ENCODE measurements at regions not wholly inside any gene's neighbourhood (a gene's known extent, or its start where the extent isn't known, plus 50 kb on each side); places are given as distances from the start of the nearest gene placed in this dataset.

DNA sequence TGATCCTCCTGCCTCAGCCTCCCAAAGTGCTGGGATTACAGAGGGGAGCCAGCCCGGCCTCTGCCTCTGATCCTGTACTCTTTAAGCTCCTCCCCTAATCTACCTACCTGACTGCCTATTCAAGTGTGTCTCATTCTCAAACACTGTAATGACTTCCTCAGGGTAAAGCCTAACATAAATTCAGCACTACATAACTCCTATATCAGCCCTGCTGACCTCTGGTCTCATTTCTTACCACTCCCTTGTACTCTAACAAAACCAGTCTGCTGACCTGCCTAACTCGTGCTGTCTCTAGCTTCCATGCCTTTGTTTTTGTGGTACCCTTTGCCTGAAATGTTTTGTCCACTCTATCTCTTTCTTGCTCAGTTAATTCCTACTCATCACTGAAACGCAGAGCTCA lies 172.1 kb upstream of the IL12A start:
- no peak for DNase-seq (ENCODE audit: insufficient read length, low spot score)
- no peak for FAIRE-seq
- no peak for TF ChIP-seq POLR2AphosphoS5 (IDR thresholded peaks at IDR 0.05; ENCODE audit: low read depth, low read length)
- no peak for TF ChIP-seq TAF1 (IDR thresholded peaks at IDR 0.05; ENCODE audit: low read depth, low read length)
- no peak for TF ChIP-seq POLR2A (IDR thresholded peaks at IDR 0.05; ENCODE audit: low read depth, low read length)
- TF ChIP-seq PAX5 (IDR thresholded peaks at IDR 0.05; ENCODE audit: insufficient read depth, low read length, severe bottlenecking) = no peak
- no peak for TF ChIP-seq SPI1 (IDR thresholded peaks at IDR 0.05; ENCODE audit: low read depth, low read length)
- TF ChIP-seq POU2F2 (IDR thresholded peaks at IDR 0.05; ENCODE audit: low read depth, low read length) = no peak

DNA sequence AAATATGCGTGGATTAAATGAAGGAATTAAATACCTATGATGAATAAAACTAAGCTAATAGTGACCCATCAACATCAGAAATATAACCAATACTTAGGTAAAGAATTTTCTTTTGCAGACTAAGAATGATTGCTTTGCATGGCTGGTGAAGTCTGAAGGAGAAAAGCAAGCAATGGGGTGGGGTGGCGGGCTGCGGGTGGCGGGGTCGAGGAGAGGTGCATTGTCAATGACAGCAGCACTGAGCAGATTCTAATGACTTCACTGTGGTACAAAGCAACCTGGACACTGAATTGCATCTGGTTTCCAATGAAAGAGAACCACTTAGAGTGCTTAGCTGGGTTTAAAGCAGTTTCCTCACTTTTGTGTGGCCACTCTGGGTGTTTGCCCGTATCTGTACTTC lies 171.5 kb upstream of the IL12A start:
- TF ChIP-seq TAF1 (IDR thresholded peaks at IDR 0.05; ENCODE audit: low read depth, low read length) = no peak
- DNase-seq (ENCODE audit: insufficient read length, low spot score) (no peak), FAIRE-seq (no peak)

DNA sequence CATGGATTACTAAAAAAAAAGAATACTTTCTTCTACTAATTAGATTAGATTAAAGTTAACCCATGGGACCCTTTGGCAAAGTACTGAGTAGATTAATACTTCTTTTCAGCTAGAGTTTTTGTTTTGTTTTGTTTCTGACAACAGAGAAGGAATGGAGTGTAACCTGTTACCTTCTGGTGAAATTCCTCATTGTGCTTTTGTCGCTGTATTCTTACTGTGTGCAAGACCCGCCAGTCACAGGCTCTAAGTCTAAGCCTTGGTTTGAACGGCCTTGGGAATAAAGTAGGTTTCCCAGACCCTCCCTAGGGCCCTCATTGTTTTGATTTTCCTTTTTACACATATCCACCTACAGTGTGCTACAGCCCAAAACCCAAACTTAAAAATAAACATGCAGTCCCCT lies 171.1 kb upstream of the IL12A start:
- no peak for TF ChIP-seq POLR2AphosphoS5 (IDR thresholded peaks at IDR 0.05; ENCODE audit: low read depth, low read length)
- no peak for TF ChIP-seq POLR2A (IDR thresholded peaks at IDR 0.05; ENCODE audit: low read depth, low read length)
- no peak for TF ChIP-seq PAX5 (IDR thresholded peaks at IDR 0.05; ENCODE audit: insufficient read depth, low read length, severe bottlenecking)
- TF ChIP-seq POU2F2 (IDR thresholded peaks at IDR 0.05; ENCODE audit: low read depth, low read length) = no peak
- no peak for TF ChIP-seq SPI1 (IDR thresholded peaks at IDR 0.05; ENCODE audit: low read depth, low read length)
- no peak for TF ChIP-seq TAF1 (IDR thresholded peaks at IDR 0.05; ENCODE audit: low read depth, low read length)
- DNase-seq (ENCODE audit: insufficient read length, low spot score) (no peak), FAIRE-seq (no peak)

DNA sequence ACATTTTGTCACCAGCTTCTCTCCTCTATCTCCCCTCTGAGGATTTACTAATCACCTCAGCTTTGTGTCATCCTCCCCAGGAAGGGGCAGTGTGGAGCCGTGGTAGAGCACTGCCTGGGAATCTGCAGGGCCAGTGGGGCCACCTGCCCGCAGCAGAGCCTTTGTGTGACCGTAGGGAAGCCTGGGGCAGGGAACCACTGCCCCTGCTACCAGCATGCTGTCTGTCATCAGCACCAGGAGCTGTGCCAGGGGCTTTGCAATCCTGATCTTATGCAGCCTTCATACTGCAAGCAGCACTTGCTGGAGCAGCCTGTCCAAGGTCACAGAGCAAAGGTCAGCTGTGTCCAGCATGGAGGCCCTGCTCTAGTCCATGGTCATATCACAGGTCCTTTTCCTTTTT lies 170.2 kb upstream of the IL12A start:
- DNase-seq (ENCODE audit: insufficient read length, low spot score) = no peak
- FAIRE-seq = no peak
- TF ChIP-seq SPI1 (IDR thresholded peaks at IDR 0.05; ENCODE audit: low read depth, low read length) (no peak), TAF1 (IDR thresholded peaks at IDR 0.05; ENCODE audit: low read depth, low read length) (no peak), POU2F2 (IDR thresholded peaks at IDR 0.05; ENCODE audit: low read depth, low read length) (no peak), POLR2AphosphoS5 (IDR thresholded peaks at IDR 0.05; ENCODE audit: low read depth, low read length) (no peak), POLR2A (IDR thresholded peaks at IDR 0.05; ENCODE audit: low read depth, low read length) (no peak), PAX5 (IDR thresholded peaks at IDR 0.05; ENCODE audit: insufficient read depth, low read length, severe bottlenecking) (no peak)

DNA sequence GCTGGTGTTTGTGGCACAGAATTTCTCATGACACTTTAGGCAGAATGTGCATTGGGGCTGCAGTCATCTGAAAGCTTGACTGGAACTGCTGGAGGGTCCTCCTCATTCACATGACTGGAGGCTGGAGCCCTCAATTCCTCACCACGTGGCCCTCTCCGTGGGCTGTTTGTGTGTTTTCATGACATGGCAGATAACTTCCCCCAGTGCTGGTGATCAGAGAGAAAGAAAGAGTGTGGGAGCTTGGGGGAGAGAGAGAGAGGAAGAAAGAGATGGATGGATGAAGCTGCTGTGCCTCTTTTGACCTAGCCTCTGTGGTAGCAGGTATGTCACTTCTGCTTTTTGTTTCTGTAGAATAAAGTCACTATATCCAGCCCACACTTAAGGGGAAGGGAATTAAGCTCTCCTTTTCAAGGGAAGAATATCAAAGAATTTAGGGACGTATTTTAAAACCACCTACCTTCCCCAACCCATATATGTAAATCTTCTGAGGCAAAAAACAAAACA lies 169.6 kb upstream of the IL12A start:
- DNase-seq (ENCODE audit: insufficient read length, low spot score) (no peak), FAIRE-seq (no peak)
- TF ChIP-seq POU2F2 (IDR thresholded peaks at IDR 0.05; ENCODE audit: low read depth, low read length) = no peak
- peak; percentile 89 for TF ChIP-seq SPI1 (IDR thresholded peaks at IDR 0.05; ENCODE audit: low read depth, low read length)

DNA sequence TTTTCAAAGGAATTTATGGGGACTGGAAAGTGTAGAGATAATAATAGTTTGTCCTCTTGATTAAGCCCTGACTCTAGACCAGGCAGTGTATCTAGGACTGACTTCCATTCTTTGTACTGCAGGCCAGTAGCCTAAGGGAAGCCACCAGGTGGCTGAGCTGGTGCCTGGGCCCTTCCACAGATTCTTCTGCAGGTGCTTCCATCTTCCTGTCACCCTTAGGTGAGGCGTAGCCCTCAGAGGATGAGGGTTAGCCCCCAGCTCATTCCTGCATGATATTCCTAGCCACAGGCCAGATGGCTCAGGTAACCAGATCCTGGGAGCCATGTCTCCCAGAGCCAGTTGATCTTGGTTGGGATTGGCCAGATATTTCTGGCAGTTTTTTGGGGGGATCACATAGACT lies 169.0 kb upstream of the IL12A start:
- TF ChIP-seq POU2F2 (IDR thresholded peaks at IDR 0.05; ENCODE audit: low read depth, low read length) (no peak), TAF1 (IDR thresholded peaks at IDR 0.05; ENCODE audit: low read depth, low read length) (no peak), POLR2A (IDR thresholded peaks at IDR 0.05; ENCODE audit: low read depth, low read length) (no peak), POLR2AphosphoS5 (IDR thresholded peaks at IDR 0.05; ENCODE audit: low read depth, low read length) (no peak), PAX5 (IDR thresholded peaks at IDR 0.05; ENCODE audit: insufficient read depth, low read length, severe bottlenecking) (no peak), SPI1 (IDR thresholded peaks at IDR 0.05; ENCODE audit: low read depth, low read length) (no peak)
- FAIRE-seq (no peak), DNase-seq (ENCODE audit: insufficient read length, low spot score) (no peak)

DNA sequence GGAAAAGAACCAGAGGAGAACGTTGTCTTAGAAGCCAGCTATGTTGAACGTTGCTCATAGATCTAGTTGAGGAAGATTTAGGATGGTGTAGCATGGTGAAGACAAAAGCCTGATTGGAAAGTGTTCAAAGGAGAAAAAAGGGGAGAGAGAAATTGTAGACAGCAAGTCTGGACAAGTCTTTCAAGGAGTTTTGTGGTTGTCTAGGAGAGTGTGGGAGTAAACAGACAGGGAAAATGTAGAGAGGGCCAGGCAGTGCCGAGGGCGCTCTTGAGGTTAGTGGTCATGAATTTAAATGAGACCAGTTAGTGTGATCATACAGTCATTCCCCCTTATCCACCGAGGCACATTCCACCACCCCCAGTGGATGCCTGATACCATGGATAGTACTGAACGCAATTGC lies 167.5 kb upstream of the IL12A start:
- no peak for TF ChIP-seq SPI1 (IDR thresholded peaks at IDR 0.05; ENCODE audit: low read depth, low read length)
- TF ChIP-seq PAX5 (IDR thresholded peaks at IDR 0.05; ENCODE audit: insufficient read depth, low read length, severe bottlenecking) = no peak
- TF ChIP-seq TAF1 (IDR thresholded peaks at IDR 0.05; ENCODE audit: low read depth, low read length) = no peak
- no peak for TF ChIP-seq POLR2AphosphoS5 (IDR thresholded peaks at IDR 0.05; ENCODE audit: low read depth, low read length)
- no peak for TF ChIP-seq POLR2A (IDR thresholded peaks at IDR 0.05; ENCODE audit: low read depth, low read length)
- TF ChIP-seq POU2F2 (IDR thresholded peaks at IDR 0.05; ENCODE audit: low read depth, low read length) = no peak
- no peak for FAIRE-seq
- DNase-seq (ENCODE audit: insufficient read length, low spot score) = no peak

DNA sequence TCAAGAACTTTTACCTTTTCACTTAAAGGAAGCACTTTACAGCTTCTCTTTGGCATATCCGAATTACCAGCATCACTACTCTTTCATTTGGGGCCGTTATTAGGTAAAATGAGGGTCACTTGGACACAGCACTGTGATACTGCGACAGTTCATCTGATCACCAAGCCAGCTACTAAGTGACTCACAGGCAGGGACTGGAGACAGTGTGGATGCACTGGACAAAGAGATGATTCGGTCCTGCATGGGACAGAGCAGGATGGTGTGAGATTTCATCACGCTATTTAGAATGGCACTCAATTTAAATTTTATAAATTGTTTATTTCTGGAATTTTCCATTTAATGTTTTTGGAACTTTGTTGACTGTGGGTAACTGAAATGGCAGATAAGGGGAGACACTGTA lies 166.9 kb upstream of the IL12A start:
- FAIRE-seq (no peak), DNase-seq (ENCODE audit: insufficient read length, low spot score) (no peak)
- TF ChIP-seq PAX5 (IDR thresholded peaks at IDR 0.05; ENCODE audit: insufficient read depth, low read length, severe bottlenecking) = no peak
- TF ChIP-seq POU2F2 (IDR thresholded peaks at IDR 0.05; ENCODE audit: low read depth, low read length) = no peak

DNA sequence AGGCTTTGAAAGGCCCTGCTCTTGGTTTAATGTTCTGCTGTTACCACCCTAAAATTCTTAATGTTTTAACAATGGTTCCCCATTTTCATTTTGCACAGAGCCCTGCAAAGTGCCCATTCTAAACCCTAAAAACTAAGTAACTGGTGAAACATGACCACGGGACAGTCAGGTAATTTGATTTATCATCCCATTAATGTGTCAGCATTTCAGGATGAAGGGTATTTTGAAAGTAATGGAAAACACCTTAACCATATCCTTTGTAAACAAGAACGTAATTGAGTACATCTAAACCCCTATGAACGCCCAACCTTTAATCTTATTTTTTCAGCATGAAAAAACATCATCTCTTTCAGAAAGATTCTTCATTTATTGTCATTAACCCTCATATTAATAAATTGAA lies 164.9 kb upstream of the IL12A start:
- FAIRE-seq = no peak
- DNase-seq (ENCODE audit: insufficient read length, low spot score) = no peak
- TF ChIP-seq SPI1 (IDR thresholded peaks at IDR 0.05; ENCODE audit: low read depth, low read length) (no peak), POU2F2 (IDR thresholded peaks at IDR 0.05; ENCODE audit: low read depth, low read length) (no peak)

DNA sequence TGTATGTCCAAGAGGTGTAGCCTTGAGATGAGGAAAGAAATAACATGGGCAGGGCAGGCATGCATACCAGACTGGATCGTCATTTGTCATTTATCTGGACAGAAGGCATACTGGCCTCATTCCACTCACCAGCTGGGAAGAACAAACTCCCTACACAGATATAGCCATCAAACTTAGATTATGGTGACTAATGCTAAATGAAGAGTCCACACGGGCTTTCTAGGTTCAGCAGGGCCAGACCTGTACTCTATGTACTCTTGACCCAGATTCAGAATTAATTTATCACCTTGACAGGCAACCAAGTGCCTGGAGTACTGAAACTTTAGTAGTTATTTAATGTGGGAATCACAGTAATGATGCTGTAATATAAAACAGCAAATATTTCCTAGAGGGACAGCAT lies 164.3 kb upstream of the IL12A start:
- FAIRE-seq (no peak), DNase-seq (ENCODE audit: insufficient read length, low spot score) (no peak)
- no peak for TF ChIP-seq PAX5 (IDR thresholded peaks at IDR 0.05; ENCODE audit: insufficient read depth, low read length, severe bottlenecking)
- TF ChIP-seq TAF1 (IDR thresholded peaks at IDR 0.05; ENCODE audit: low read depth, low read length) = no peak
- no peak for TF ChIP-seq POU2F2 (IDR thresholded peaks at IDR 0.05; ENCODE audit: low read depth, low read length)
- TF ChIP-seq SPI1 (IDR thresholded peaks at IDR 0.05; ENCODE audit: low read depth, low read length) = no peak
- no peak for TF ChIP-seq POLR2AphosphoS5 (IDR thresholded peaks at IDR 0.05; ENCODE audit: low read depth, low read length)

DNA sequence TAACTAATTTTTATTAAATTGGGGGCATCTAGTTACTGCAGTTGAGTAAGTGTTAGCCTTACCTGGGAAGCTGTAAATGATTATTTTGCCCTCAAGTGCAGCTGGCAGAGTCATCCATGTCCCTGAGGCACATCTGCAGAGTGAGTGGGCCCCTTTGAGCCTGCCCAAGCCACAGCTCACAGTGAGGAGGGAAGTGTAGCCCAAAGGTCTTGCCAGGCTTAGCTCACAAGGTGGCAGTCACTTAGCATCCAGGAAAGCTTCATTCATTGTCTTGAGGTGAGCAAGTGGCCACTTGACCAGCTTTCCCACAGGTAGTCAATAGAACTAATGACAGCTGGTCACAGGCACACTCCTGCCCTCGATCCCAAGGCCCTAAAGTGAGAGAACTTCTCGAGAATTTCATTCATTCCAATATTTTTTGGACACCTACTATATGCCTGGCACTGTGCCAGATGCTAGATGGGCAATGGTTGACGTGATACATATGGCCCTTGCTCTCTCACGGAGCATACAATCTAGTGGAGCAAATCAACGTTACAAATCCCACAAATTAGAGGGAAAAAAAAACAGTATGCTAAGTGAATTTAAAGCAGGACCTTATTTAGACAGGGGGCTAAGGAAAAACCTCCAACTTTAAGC lies 163.3 kb upstream of the IL12A start:
- TF ChIP-seq SPI1 (IDR thresholded peaks at IDR 0.05; ENCODE audit: low read depth, low read length) = no peak
- TF ChIP-seq TAF1 (IDR thresholded peaks at IDR 0.05; ENCODE audit: low read depth, low read length) = no peak
- TF ChIP-seq POLR2A (IDR thresholded peaks at IDR 0.05; ENCODE audit: low read depth, low read length) = no peak
- no peak for TF ChIP-seq PAX5 (IDR thresholded peaks at IDR 0.05; ENCODE audit: insufficient read depth, low read length, severe bottlenecking)
- no peak for TF ChIP-seq POLR2AphosphoS5 (IDR thresholded peaks at IDR 0.05; ENCODE audit: low read depth, low read length)
- no peak for TF ChIP-seq POU2F2 (IDR thresholded peaks at IDR 0.05; ENCODE audit: low read depth, low read length)
- FAIRE-seq (peak; percentile 72), DNase-seq (ENCODE audit: insufficient read length, low spot score) (no peak)
